ENCODE measurements at regions not wholly inside any gene's neighbourhood (a gene's known extent, or its start where the extent isn't known, plus 50 kb on each side); places are given as distances from the start of the nearest gene placed in this dataset.
A peak's percentile ranks its signal among the peaks of the same experiment; 100 is the strongest.
"Not testable (repeated sequence)": the region's sequence is repeated elsewhere in the genome, so short reads cannot be mapped to it uniquely, and the experiment has no call there.

GRCh38 chr4:107404591-107405300, 315.3 kb downstream of the PAPSS1 start:
- intact Hi-C loops (cut with DNase I): no loop called here
- no peak for DNase-seq

GRCh38 chr4:107402291-107402690, 317.7 kb downstream of the PAPSS1 start:
- intact Hi-C loops (cut with DNase I): no loop called here

GRCh38 chr4:107392951-107393350, 327.1 kb downstream of the PAPSS1 start:
- intact Hi-C loops (cut with DNase I): no loop called here
- no peak for DNase-seq

More at GRCh38 chr4:107402291-107402690, 317.7 kb downstream of the PAPSS1 start:
- no peak for DNase-seq

- no peak for DNase-seq
- intact Hi-C loops (cut with DNase I): no loop called here
Observed at GRCh38 chr4:107392380-107392779, 327.7 kb downstream of the PAPSS1 start.

GRCh38 chr4:107391630-107392028, 328.4 kb downstream of the PAPSS1 start:
- no peak for DNase-seq
- intact Hi-C loops (cut with DNase I): no loop called here

- DNase-seq: no peak
- intact Hi-C loops (cut with DNase I): no loop called here
Observed at GRCh38 chr4:107391009-107391629, 328.9 kb downstream of the PAPSS1 start.

- intact Hi-C loops (cut with DNase I): no loop called here
- no peak for DNase-seq
Observed at GRCh38 chr4:107389965-107390364, 330.1 kb downstream of the PAPSS1 start.

- intact Hi-C loops (cut with DNase I): no loop called here
- no peak for DNase-seq
Observed at GRCh38 chr4:107388736-107389274, 331.2 kb downstream of the PAPSS1 start.

GRCh38 chr4:107380836-107381438, 339.1 kb downstream of the PAPSS1 start:
- intact Hi-C loops (cut with DNase I): no loop called here
- peak in 1 of 10 donors; percentile 56 for DNase-seq

GRCh38 chr4:107380190-107380589, 339.8 kb downstream of the PAPSS1 start:
- DNase-seq: no peak
- intact Hi-C loops (cut with DNase I): no loop called here

- peak in 1 of 10 donors; percentile 52 for DNase-seq
- intact Hi-C loops (cut with DNase I): no loop called here
Observed at GRCh38 chr4:107379054-107379869, 340.8 kb downstream of the PAPSS1 start.

GRCh38 chr4:107376293-107376692, 340.2 kb upstream of the DKK2 start:
- intact Hi-C loops (cut with DNase I): no loop called here

GRCh38 chr4:107366900-107367299, 330.8 kb upstream of the DKK2 start:
- DNase-seq: no peak
- intact Hi-C loops (cut with DNase I): no loop called here

More at GRCh38 chr4:107376293-107376692, 340.2 kb upstream of the DKK2 start:
- no peak for DNase-seq

GRCh38 chr4:107366016-107366735, 330.1 kb upstream of the DKK2 start:
- no peak for DNase-seq
- intact Hi-C loops (cut with DNase I): no loop called here

GRCh38 chr4:107363125-107363524, 327.0 kb upstream of the DKK2 start:
- intact Hi-C loops (cut with DNase I): no loop called here
- DNase-seq: no peak

- intact Hi-C loops (cut with DNase I): no loop called here
- no peak for DNase-seq
Observed at GRCh38 chr4:107359208-107359607, 323.1 kb upstream of the DKK2 start.

GRCh38 chr4:107354304-107354703, 318.2 kb upstream of the DKK2 start:
- intact Hi-C loops (cut with DNase I): not testable (repeated sequence)
- DNase-seq: peak in 1 of 10 donors; percentile 71

GRCh38 chr4:107351196-107351595, 315.1 kb upstream of the DKK2 start:
- intact Hi-C loops (cut with DNase I): no loop called here
- DNase-seq: no peak

GRCh38 chr4:107349732-107350131, 313.6 kb upstream of the DKK2 start:
- intact Hi-C loops (cut with DNase I): no loop called here
- DNase-seq: no peak

GRCh38 chr4:107349266-107349665, 313.2 kb upstream of the DKK2 start:
- intact Hi-C loops (cut with DNase I): no loop called here
- DNase-seq: no peak

Measured in posterior cingulate gyrus (tissue), 11 donors.